Breast epithelium (tissue), 4 donors: ENCODE measurements at regions not wholly inside any gene's neighbourhood (a gene's known extent, or its start where the extent isn't known, plus 50 kb on each side); places are given as distances from the start of the nearest gene placed in this dataset.

Experiments
- DNase-seq, 2 donors: peaks; one replicate each; pipeline ENCODE4 v3.0.0-alpha.2; 2019; ENCODE audit warnings: low spot score in 2 of 2
- H3K27ac ChIP-seq, 2 donors: fragments of 200-600 bp; sonication (generic) in 1 of 2; one replicate each; pipeline ENCODE4 v1.5.1; 2016 to 2019; ENCODE audit warnings: mild to moderate bottlenecking in 1 of 2
- H3K27me3 ChIP-seq, 2 donors: fragments of 200-600 bp; sonication (generic) in 1 of 2; one replicate each; pipeline versions ENCODE4 v1.5.1 to v1.6.0; 2017 to 2019; ENCODE audit warnings: control low read depth in 1 of 2, mild to moderate bottlenecking in 1 of 2
- H3K36me3 ChIP-seq: fragments of 200-600 bp; one replicate; pipeline ENCODE4 v1.5.1; 2019
- H3K4me1 ChIP-seq, 2 donors: fragments of 200-600 bp; sonication (generic); one replicate each; pipeline ENCODE4 v1.5.1; 2016 to 2019; ENCODE audit warnings: control low read depth in 1 of 2
- H3K4me3 ChIP-seq, 3 donors: fragments of 200-600 bp; sonication (generic); 1 replicate in 2 of 3; 2 replicates in 1 of 3; pipeline ENCODE4 v1.5.1; 2016 to 2019; ENCODE audit warnings: mild to moderate bottlenecking in 3 of 3, moderate library complexity in 2 of 3
- H3K9me3 ChIP-seq, 2 donors: fragments of 200-600 bp; sonication (generic) in 1 of 2; one replicate each; pipeline ENCODE4 v1.5.1; 2016 to 2019; ENCODE audit warnings: control low read depth in 1 of 2
- CTCF ChIP-seq, 3 donors: fragments of 450-650 bp; IDR thresholded peaks; one replicate each; pipeline ENCODE4 v1.5.1; 2016 to 2017; ENCODE audit warnings: antibody characterized with exemption in 3 of 3, mild to moderate bottlenecking in 3 of 3, moderate library complexity in 3 of 3
- POLR2A ChIP-seq: fragments of 450-650 bp; IDR thresholded peaks from one replicate; pipeline ENCODE4 v1.6.1; 2016; ENCODE audit warnings: antibody characterized with exemption, mild to moderate bottlenecking, moderate library complexity
- POLR2AphosphoS5 ChIP-seq, 3 donors: sonication (generic); formaldehyde crosslinking; IDR thresholded peaks; one replicate each; pipeline ENCODE4 v1.6.1; 2017; ENCODE audit warnings: antibody characterized with exemption in 3 of 3
- intact Hi-C: fragments of 100-400 bp; cut with DNase I; formaldehyde crosslinking; loops from one replicate; pipeline ENCODE4 v1.15.1; 2023; ENCODE audit warnings: low total_unique reads

DNA sequence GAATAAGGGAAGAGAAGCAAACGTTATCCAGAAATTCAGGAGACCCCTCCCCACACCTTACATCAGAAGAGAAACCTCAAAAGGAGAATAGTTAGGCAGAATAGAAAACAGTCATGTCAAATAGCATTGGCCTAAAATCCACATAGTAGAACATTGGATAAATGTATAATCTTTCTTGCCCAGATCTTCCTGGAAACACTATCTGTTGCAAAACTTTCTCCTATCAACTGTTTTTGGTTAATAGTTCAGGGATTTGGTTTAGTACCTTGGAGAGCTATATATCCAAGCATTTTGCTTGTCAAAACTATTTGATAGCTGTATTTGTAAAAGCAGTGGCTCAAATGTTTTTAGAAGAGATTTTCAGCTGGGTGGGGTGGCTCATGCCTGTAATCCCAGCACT lies 74.3 kb upstream of the PHACTR2 start:
- Histone ChIP-seq H3K27me3 (no peaks in the 10 kb centered on the region), H3K36me3 (no peaks in the 10 kb centered on the region), H3K4me1 (no peaks in the 10 kb centered on the region), H3K4me3 (no peak overlapping the region), H3K27ac (no peak overlapping the region), H3K9me3 (no peaks in the 10 kb centered on the region)
- TF ChIP-seq POLR2A (no peak), CTCF (IDR thresholded peaks at IDR 0.05) (no peak), POLR2AphosphoS5 (IDR thresholded peaks at IDR 0.05) (no peak)
- intact Hi-C loops = no loop called here
- no peak for DNase-seq

DNA sequence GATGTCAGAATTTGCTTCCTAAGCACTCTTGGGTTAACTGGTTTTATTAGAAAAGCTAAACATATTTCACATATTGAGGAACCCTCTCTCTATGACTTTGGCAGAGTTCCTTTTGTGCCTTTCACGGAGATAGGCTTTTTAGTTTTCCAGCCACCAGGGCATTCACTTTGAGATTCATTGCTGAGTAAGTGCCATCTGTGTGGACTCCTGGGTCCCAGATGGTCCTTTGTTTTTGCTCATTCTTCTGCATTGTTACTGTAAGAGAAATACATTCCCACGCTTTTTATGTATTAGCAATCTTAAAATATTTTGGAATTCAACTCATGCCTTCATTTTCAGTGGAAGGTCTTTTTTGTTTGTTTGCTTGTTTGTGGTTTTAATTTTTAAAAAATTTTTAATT lies 76.3 kb upstream of the PHACTR2 start:
- intact Hi-C loops = no loop called here
- Histone ChIP-seq H3K27ac (no peak overlapping the region), H3K27me3 (no peaks in the 10 kb centered on the region), H3K4me1 (no peaks in the 10 kb centered on the region), H3K9me3 (no peaks in the 10 kb centered on the region), H3K36me3 (no peaks in the 10 kb centered on the region), H3K4me3 (no peak overlapping the region)
- TF ChIP-seq POLR2AphosphoS5 (IDR thresholded peaks at IDR 0.05) (no peak), POLR2A (no peak), CTCF (IDR thresholded peaks at IDR 0.05) (no peak)
- DNase-seq = no peak

- intact Hi-C loops = no loop called here
- Histone ChIP-seq H3K4me3 (no peak overlapping the region), H3K27ac (no peak overlapping the region), H3K9me3 (no peaks in the 10 kb centered on the region), H3K36me3 (no peaks in the 10 kb centered on the region), H3K27me3 (no peaks in the 10 kb centered on the region), H3K4me1 (no peaks in the 10 kb centered on the region)
- TF ChIP-seq CTCF (IDR thresholded peaks at IDR 0.05) (no peak), POLR2AphosphoS5 (IDR thresholded peaks at IDR 0.05) (no peak), POLR2A (no peak)
- DNase-seq = no peak
Observed at GRCh38 chr6:143600821-143601220, 76.9 kb upstream of the PHACTR2 start.

- intact Hi-C loops = loop anchor here (2.0 to 5.0 kb wide), 2 partner anchors 40 to 1234 kb away; no protein-coding TSS in a partner anchor
- H3K27me3 ChIP-seq = no peaks in the 10 kb centered on the region
- H3K4me3 ChIP-seq = no peak overlapping the region
- no peaks in the 10 kb centered on the region for H3K4me1 ChIP-seq
- peak overlapping the region in 1 of 2 donors; percentile 9 for H3K27ac ChIP-seq
- no peaks in the 10 kb centered on the region for H3K36me3 ChIP-seq
- TF ChIP-seq POLR2AphosphoS5 (IDR thresholded peaks at IDR 0.05) = no peak
- no peak for TF ChIP-seq POLR2A
- no peak for TF ChIP-seq CTCF (IDR thresholded peaks at IDR 0.05)
- DNase-seq = no peak
- H3K9me3 ChIP-seq = no peaks in the 10 kb centered on the region
Observed at GRCh38 chr6:143598466-143599080, 79.2 kb upstream of the PHACTR2 start.

GRCh38 chr6:143596866-143597265 lies 80.9 kb upstream of the PHACTR2 start:
- no peak for DNase-seq
- intact Hi-C loops = loop anchor here (5.0 kb wide), 1 partner anchor 1235 kb away; no protein-coding TSS in a partner anchor
- H3K27me3 ChIP-seq = no peaks in the 10 kb centered on the region
- H3K4me3 ChIP-seq = no peak overlapping the region
- H3K9me3 ChIP-seq = no peaks in the 10 kb centered on the region
- H3K36me3 ChIP-seq = no peaks in the 10 kb centered on the region
- H3K27ac ChIP-seq = no peak overlapping the region
- H3K4me1 ChIP-seq = no peaks in the 10 kb centered on the region
- no peak for TF ChIP-seq POLR2A
- no peak for TF ChIP-seq CTCF (IDR thresholded peaks at IDR 0.05)
- peak in 2 of 3 donors; percentile 41 to 44 for TF ChIP-seq POLR2AphosphoS5 (IDR thresholded peaks at IDR 0.05)
